ENCODE measurements at regions not wholly inside any gene's neighbourhood (a gene's known extent, or its start where the extent isn't known, plus 50 kb on each side); places are given as distances from the start of the nearest gene placed in this dataset.

GRCh38 chr2:221097568-221097915 is 474.6 kb downstream of the EPHA4 start:
- Histone ChIP-seq H4K20me1 (ENCODE audit: control insufficient read depth, insufficient read depth, insufficient read length) (no peaks in the 10 kb centered on the region), H3K56ac (ENCODE audit: insufficient read length, low read depth, low read length) (no peak overlapping the region), H2BK20ac (ENCODE audit: low read depth, low read length, poor library complexity, severe bottlenecking) (no peak overlapping the region), H3T11ph (ENCODE audit: low read length) (no peak overlapping the region), H3K79me2 (ENCODE audit: insufficient read depth, low read length) (no peaks in the 10 kb centered on the region), H2BK5ac (ENCODE audit: insufficient read length, low read length) (no peak overlapping the region), H3K4me2 (ENCODE audit: insufficient read depth, insufficient read length, low read length) (no peak overlapping the region), H3K27me3 (ENCODE audit: insufficient read depth, low read length) (no peaks in the 10 kb centered on the region), H3K4ac (ENCODE audit: low read depth, low read length) (no peak overlapping the region), H4K8ac (replicated peaks; ENCODE audit: insufficient read length, low read depth, low read length) (no peak overlapping the region), H2AFZ (ENCODE audit: low read length) (no peak overlapping the region), H2BK12ac (ENCODE audit: insufficient read length, low read depth, low read length) (no peak overlapping the region), H3K23me2 (ENCODE audit: insufficient read length, low read depth, low read length, poor library complexity, severe bottlenecking) (no peaks in the 10 kb centered on the region), H4K5ac (ENCODE audit: insufficient read length, low read depth, low read length) (no peak overlapping the region), H2BK120ac (ENCODE audit: low read depth, low read length, poor library complexity, severe bottlenecking) (no peak overlapping the region), H2AK5ac (ENCODE audit: insufficient read length, low read length) (no peak overlapping the region), H3K9me3 (ENCODE audit: control insufficient read depth, low read depth, low read length) (no peaks in the 10 kb centered on the region), H3K4me1 (ENCODE audit: insufficient read depth, low read length) (no peaks in the 10 kb centered on the region), H3K23ac (ENCODE audit: insufficient read length, low read depth, low read length) (no peak overlapping the region), H2BK15ac (ENCODE audit: low read depth, low read length) (no peak overlapping the region), H3K14ac (ENCODE audit: insufficient read depth, low read length) (no peak overlapping the region), H3K79me1 (ENCODE audit: insufficient read depth, low read depth, low read length, poor library complexity, severe bottlenecking) (no peaks in the 10 kb centered on the region), H3K9ac (ENCODE audit: extremely low read depth, insufficient read length, low read length) (no peak overlapping the region), H3K18ac (ENCODE audit: insufficient read length, low read depth, low read length) (no peak overlapping the region), H4K91ac (ENCODE audit: insufficient read length, low read depth, low read length) (no peak overlapping the region), H3K27ac (ENCODE audit: insufficient read length, low read depth, low read length) (no peak overlapping the region)
- WGBS (ENCODE audit: extremely low coverage, insufficient read length, low lambda C conversion rate): no CpG with 5 or more reads among the region's 1 CpG
- TF ChIP-seq, protein P1, sequence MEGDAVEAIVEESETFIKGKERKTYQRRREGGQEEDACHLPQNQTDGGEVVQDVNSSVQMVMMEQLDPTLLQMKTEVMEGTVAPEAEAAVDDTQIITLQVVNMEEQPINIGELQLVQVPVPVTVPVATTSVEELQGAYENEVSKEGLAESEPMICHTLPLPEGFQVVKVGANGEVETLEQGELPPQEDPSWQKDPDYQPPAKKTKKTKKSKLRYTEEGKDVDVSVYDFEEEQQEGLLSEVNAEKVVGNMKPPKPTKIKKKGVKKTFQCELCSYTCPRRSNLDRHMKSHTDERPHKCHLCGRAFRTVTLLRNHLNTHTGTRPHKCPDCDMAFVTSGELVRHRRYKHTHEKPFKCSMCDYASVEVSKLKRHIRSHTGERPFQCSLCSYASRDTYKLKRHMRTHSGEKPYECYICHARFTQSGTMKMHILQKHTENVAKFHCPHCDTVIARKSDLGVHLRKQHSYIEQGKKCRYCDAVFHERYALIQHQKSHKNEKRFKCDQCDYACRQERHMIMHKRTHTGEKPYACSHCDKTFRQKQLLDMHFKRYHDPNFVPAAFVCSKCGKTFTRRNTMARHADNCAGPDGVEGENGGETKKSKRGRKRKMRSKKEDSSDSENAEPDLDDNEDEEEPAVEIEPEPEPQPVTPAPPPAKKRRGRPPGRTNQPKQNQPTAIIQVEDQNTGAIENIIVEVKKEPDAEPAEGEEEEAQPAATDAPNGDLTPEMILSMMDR (conservative IDR thresholded peaks at IDR 0.05): no peak
- no peaks in the 10 kb centered on the region for H3K27me3 Mint-ChIP-seq (ENCODE audit: low read depth)
- no peak overlapping the region for H3K4me3 Mint-ChIP-seq
- no peaks in the 10 kb centered on the region for H3K9me3 Mint-ChIP-seq
- no peak for DNase-seq
- H3K27ac Mint-ChIP-seq: no peak overlapping the region; a peak in 1 of 7 replicates
- peaks cover 0 to 2% of the 10 kb centered on the region in 2 experiments; a peak in 2 of 4 replicates for H3K4me1 Mint-ChIP-seq
- no peaks in the 10 kb centered on the region for H3K36me3 Mint-ChIP-seq (ENCODE audit: insufficient read depth in 1 of 3, low read depth in 3 of 3)
